Peyer's patch (tissue), 4 donors: ENCODE measurements at regions not wholly inside any gene's neighbourhood (a gene's known extent, or its start where the extent isn't known, plus 50 kb on each side); places are given as distances from the start of the nearest gene placed in this dataset.

Experiments used
- POLR2A ChIP-seq, 2 donors: fragments of 450-650 bp; IDR thresholded peaks; one replicate each; pipeline ENCODE4 v1.5.1; 2017; ENCODE audit warnings: antibody characterized with exemption in 2 of 2, mild to moderate bottlenecking in 2 of 2, moderate library complexity in 2 of 2
- TF ChIP-seq, protein P1 (sequence below), 6 experiments: fragments of 450-650 bp in 4 of 6; fragments of 200-600 bp in 2 of 6; sonication (generic) in 1 of 6; IDR thresholded peaks; one replicate each; pipeline ENCODE4 v1.5.1; 2017 to 2019; ENCODE audit warnings: antibody characterized with exemption in 6 of 6, mild to moderate bottlenecking in 3 of 6, moderate library complexity in 1 of 6

DNA sequence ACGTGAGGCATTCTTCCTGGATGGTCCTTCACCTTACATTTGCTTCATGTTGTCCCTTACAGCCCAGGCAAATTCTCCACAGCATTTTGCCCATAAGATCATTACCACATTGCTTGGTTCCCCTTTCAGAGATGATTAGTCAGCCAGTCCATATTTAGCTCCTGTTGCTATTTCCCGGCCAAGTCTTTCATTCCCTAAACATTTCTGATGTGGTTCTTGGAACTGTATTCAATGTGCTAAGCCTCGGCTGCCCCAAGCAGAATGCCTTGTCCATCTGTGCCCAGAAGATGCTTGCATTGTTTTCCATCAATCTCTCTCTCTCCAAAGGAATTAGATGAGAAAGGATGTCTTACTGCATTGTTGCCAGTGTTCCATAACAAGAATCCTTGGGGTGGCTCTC is 420.9 kb upstream of the CAMK1G start:
- TF ChIP-seq, protein P1, sequence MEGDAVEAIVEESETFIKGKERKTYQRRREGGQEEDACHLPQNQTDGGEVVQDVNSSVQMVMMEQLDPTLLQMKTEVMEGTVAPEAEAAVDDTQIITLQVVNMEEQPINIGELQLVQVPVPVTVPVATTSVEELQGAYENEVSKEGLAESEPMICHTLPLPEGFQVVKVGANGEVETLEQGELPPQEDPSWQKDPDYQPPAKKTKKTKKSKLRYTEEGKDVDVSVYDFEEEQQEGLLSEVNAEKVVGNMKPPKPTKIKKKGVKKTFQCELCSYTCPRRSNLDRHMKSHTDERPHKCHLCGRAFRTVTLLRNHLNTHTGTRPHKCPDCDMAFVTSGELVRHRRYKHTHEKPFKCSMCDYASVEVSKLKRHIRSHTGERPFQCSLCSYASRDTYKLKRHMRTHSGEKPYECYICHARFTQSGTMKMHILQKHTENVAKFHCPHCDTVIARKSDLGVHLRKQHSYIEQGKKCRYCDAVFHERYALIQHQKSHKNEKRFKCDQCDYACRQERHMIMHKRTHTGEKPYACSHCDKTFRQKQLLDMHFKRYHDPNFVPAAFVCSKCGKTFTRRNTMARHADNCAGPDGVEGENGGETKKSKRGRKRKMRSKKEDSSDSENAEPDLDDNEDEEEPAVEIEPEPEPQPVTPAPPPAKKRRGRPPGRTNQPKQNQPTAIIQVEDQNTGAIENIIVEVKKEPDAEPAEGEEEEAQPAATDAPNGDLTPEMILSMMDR (IDR thresholded peaks at IDR 0.05): no peak
- TF ChIP-seq POLR2A (IDR thresholded peaks at IDR 0.05): no peak
